ENCODE measurements at regions not wholly inside any gene's neighbourhood (a gene's known extent, or its start where the extent isn't known, plus 50 kb on each side); places are given as distances from the start of the nearest gene placed in this dataset.

GRCh38 chr2:16314001-16314400 is 351.6 kb downstream of the CYRIA start:
- Mint-ChIP-seq H3K4me3 (no peak overlapping the region), H3K27ac (no peak overlapping the region), H3K36me3 (ENCODE audit: low read depth) (no peaks in the 10 kb centered on the region), H3K9me3 (no peaks in the 10 kb centered on the region), H3K4me1 (ENCODE audit: low read depth) (no peaks in the 10 kb centered on the region), H3K27me3 (no peaks in the 10 kb centered on the region)
- CTCF ChIA-PET: no interaction called here
- Histone ChIP-seq H3K4me1 (ENCODE audit: insufficient read depth, low read length) (no peaks in the 10 kb centered on the region), H3K27ac (ENCODE audit: low read depth in 1 of 2, low read length in 2 of 2) (no peak overlapping the region), H3K36me3 (ENCODE audit: insufficient read depth, low read length) (no peaks in the 10 kb centered on the region), H3K27me3 (ENCODE audit: control insufficient read depth in 1 of 2, insufficient read depth in 2 of 2, low read length in 2 of 2) (peaks cover 0 to 2% of the 10 kb centered on the region in 2 experiments), H3K4me3 (ENCODE audit: low read length) (no peak overlapping the region), H3K9me3 (ENCODE audit: control insufficient read depth in 1 of 2, insufficient read depth in 1 of 2, low read length in 2 of 2) (peaks cover 0 to 4% of the 10 kb centered on the region in 2 experiments)
- POLR2A ChIA-PET: no interaction called here
- intact Hi-C loops (cut with DNase I, micrococcal nuclease): no loop called here
- ATAC-seq (ENCODE audit: poor library complexity): no peak
- no peak for TF ChIP-seq CTCF (IDR thresholded peaks at IDR 0.05)
- DNase-seq: no peak

GRCh38 chr2:16313235-16313975 is 352.2 kb downstream of the CYRIA start:
- Mint-ChIP-seq H3K9me3 (no peaks in the 10 kb centered on the region), H3K4me3 (no peak overlapping the region), H3K36me3 (ENCODE audit: low read depth) (no peaks in the 10 kb centered on the region), H3K4me1 (ENCODE audit: low read depth) (no peaks in the 10 kb centered on the region), H3K27ac (no peak overlapping the region), H3K27me3 (no peaks in the 10 kb centered on the region)
- no peaks in the 10 kb centered on the region for H3K4me1 ChIP-seq (ENCODE audit: insufficient read depth, low read length)
- H3K9me3 ChIP-seq (ENCODE audit: control insufficient read depth in 1 of 2, insufficient read depth in 1 of 2, low read length in 2 of 2): peaks cover 0 to 4% of the 10 kb centered on the region in 2 experiments
- no peak for ATAC-seq (ENCODE audit: poor library complexity)
- H3K27ac ChIP-seq (ENCODE audit: low read depth in 1 of 2, low read length in 2 of 2): no peak overlapping the region
- CTCF ChIA-PET: no interaction called here
- peaks cover 0 to 2% of the 10 kb centered on the region in 2 experiments for H3K27me3 ChIP-seq (ENCODE audit: control insufficient read depth in 1 of 2, insufficient read depth in 2 of 2, low read length in 2 of 2)
- H3K4me3 ChIP-seq (ENCODE audit: low read length): no peak overlapping the region
- H3K36me3 ChIP-seq (ENCODE audit: insufficient read depth, low read length): no peaks in the 10 kb centered on the region
- intact Hi-C loops (cut with DNase I, micrococcal nuclease): no loop called here
- TF ChIP-seq CTCF (IDR thresholded peaks at IDR 0.05): no peak
- POLR2A ChIA-PET: no interaction called here
- no peak for DNase-seq

GRCh38 chr2:16312771-16313170 is 352.9 kb downstream of the CYRIA start:
- H3K27ac Mint-ChIP-seq: no peak overlapping the region
- CTCF ChIA-PET: no interaction called here
- POLR2A ChIA-PET: no interaction called here
- H3K27me3 ChIP-seq (ENCODE audit: control insufficient read depth in 1 of 2, insufficient read depth in 2 of 2, low read length in 2 of 2): peaks cover 0 to 2% of the 10 kb centered on the region in 2 experiments
- H3K4me1 ChIP-seq (ENCODE audit: insufficient read depth, low read length): no peaks in the 10 kb centered on the region
- H3K36me3 ChIP-seq (ENCODE audit: insufficient read depth, low read length): no peaks in the 10 kb centered on the region
- H3K4me3 ChIP-seq (ENCODE audit: low read length): no peak overlapping the region
- H3K9me3 ChIP-seq (ENCODE audit: control insufficient read depth in 1 of 2, insufficient read depth in 1 of 2, low read length in 2 of 2): peaks cover 0 to 4% of the 10 kb centered on the region in 2 experiments
- intact Hi-C loops (cut with DNase I, micrococcal nuclease): no loop called here
- H3K9me3 Mint-ChIP-seq: no peaks in the 10 kb centered on the region
- DNase-seq (no peak), ATAC-seq (ENCODE audit: poor library complexity) (no peak)
- H3K36me3 Mint-ChIP-seq (ENCODE audit: low read depth): no peaks in the 10 kb centered on the region
- no peak overlapping the region for H3K4me3 Mint-ChIP-seq
- H3K4me1 Mint-ChIP-seq (ENCODE audit: low read depth): no peaks in the 10 kb centered on the region
- H3K27me3 Mint-ChIP-seq: no peaks in the 10 kb centered on the region
- H3K27ac ChIP-seq (ENCODE audit: low read depth in 1 of 2, low read length in 2 of 2): no peak overlapping the region
- TF ChIP-seq CTCF (IDR thresholded peaks at IDR 0.05): no peak
